ENCODE measurements at regions not wholly inside any gene's neighbourhood (a gene's known extent, or its start where the extent isn't known, plus 50 kb on each side); places are given as distances from the start of the nearest gene placed in this dataset.

DNA sequence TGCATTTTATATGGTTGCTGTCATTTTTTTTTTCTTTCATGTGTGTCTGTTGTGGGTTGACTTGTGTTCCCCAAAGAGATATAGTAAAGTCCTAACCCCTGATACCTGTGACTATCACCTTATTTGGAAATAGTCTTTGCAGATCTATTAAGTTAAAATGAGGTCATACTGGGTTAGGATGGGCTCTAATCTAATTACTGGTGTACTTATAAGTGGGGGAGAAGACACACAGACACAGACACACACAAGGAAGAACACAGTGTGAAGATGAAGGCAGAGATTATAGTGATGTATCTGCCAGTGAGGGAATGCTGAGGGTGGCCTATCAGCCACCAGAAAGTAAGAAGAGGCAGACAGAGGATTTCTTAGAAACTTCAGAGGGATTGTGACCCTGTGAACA, 318.4 kb upstream of the ATP2B1 start:
- TF ChIP-seq POLR2A (IDR thresholded peaks at IDR 0.05) (no peak), CTCF (IDR thresholded peaks at IDR 0.05) (no peak)
